Heart left ventricle (tissue), 16 donors: ENCODE measurements at regions not wholly inside any gene's neighbourhood (a gene's known extent, or its start where the extent isn't known, plus 50 kb on each side); places are given as distances from the start of the nearest gene placed in this dataset.

Experiments used
- ATAC-seq, 4 donors: fragments of 200-7000 bp; cut with Tn5 transposase; one replicate each; pipeline ENCODE4 v1.9.1; 2020 to 2022; ENCODE audit warnings: moderate library complexity in 4 of 4, mild to moderate bottlenecking in 3 of 4, moderate number of reproducible peaks in 1 of 4
- DNase-seq, 5 donors: peaks; one replicate each; pipeline ENCODE4 v3.0.0-alpha.2; 2020
- H3K27ac ChIP-seq, 12 donors: fragments of 200-600 bp; sonication (generic) in 4 of 12; one replicate each; pipeline versions ENCODE4 v1.5.0 to v1.8.0; 2016 to 2022; ENCODE audit warnings: mild to moderate bottlenecking in 2 of 12
- H3K27me3 ChIP-seq, 9 donors: fragments of 200-600 bp; sonication (generic) in 2 of 9; one replicate each; pipeline versions ENCODE4 v1.5.1 to v1.8.0; 2016 to 2022; ENCODE audit warnings: mild to moderate bottlenecking in 3 of 9
- H3K36me3 ChIP-seq, 9 donors: fragments of 200-600 bp; sonication (generic) in 2 of 9; one replicate each; pipeline versions ENCODE4 v1.5.0 to v1.8.0; 2018 to 2022; ENCODE audit warnings: mild to moderate bottlenecking in 2 of 9
- H3K4me1 ChIP-seq, 12 donors: fragments of 200-600 bp; sonication (generic) in 4 of 12; one replicate each; pipeline versions ENCODE4 v1.5.0 to v1.8.0; 2016 to 2022; ENCODE audit warnings: mild to moderate bottlenecking in 3 of 12
- H3K4me3 ChIP-seq, 12 donors: fragments of 200-600 bp; sonication (generic) in 4 of 12; one replicate each; pipeline versions ENCODE4 v1.5.0 to v1.8.0; 2017 to 2022; ENCODE audit warnings: mild to moderate bottlenecking in 9 of 12, moderate library complexity in 4 of 12
- H3K9me3 ChIP-seq, 12 donors: fragments of 200-600 bp; sonication (generic) in 4 of 12; one replicate each; pipeline versions ENCODE4 v1.5.0 to v1.8.0; 2016 to 2022; ENCODE audit warnings: mild to moderate bottlenecking in 1 of 12
- CTCF ChIP-seq, 12 donors: fragments of 200-600 bp; sonication (generic) in 4 of 12; IDR thresholded peaks; one replicate each; pipeline versions ENCODE4 v1.5.0 to v1.8.0; 2018 to 2022; ENCODE audit warnings: antibody characterized with exemption in 12 of 12, mild to moderate bottlenecking in 5 of 12
- POLR2A ChIP-seq, 2 donors: fragments of 450-650 bp; IDR thresholded peaks; one replicate each; pipeline ENCODE4 v1.6.1; 2017; ENCODE audit warnings: antibody characterized with exemption in 2 of 2, mild to moderate bottlenecking in 2 of 2, moderate library complexity in 2 of 2
- WGBS, 4 donors: extraction: QIAGEN DNeasy Blood & Tissue Kit in 2 of 4; methylation state at CpG; one replicate each; pipeline versions ENCODE4 v1.1.5 to v1.1.7; 2013 to 2018; 5-methylcytosine and 5-hydroxymethylcytosine counted together
- intact Hi-C, 10 donors: fragments of 100-400 bp; cut with DNase I; formaldehyde crosslinking; loops; one replicate each; pipeline versions ENCODE4 v1.11.1 to v1.14.2; 2022
- donor health status: ischemic (EF 13 %, LVEDD 7.1; RV severe dilation, severe dysfunction).
- donor health status: healthy with polysubstance abuse.
- donor health status: DM: no; HTN: yes; CAD: no.
- donor health status: DM: no; HTN: no; CAD: no.
- donor health status: ischemic (EF 25% LVEDD 6.9; RV normal size, moderate dysfunction).
- donor health status: ischemic (EF 25% LVEDD 5.7; RV mildly dilated, moderate dysfunction).
- donor health status: healthy.
- donor health status: DM: yes; HTN: yes; CAD: no.
- donor health status: ischemic (EF 35%, LVEDD 5.7; RV mildly dilated, moderate dysfunction).
- donor health status: nonischemic (EF 11% LVEDD 7.7; RV severe dilation, severe dysfunction).
- donor health status: DM: yes; HTN: yes; CAD: no.
- donor health status: PGD.
- donor health status: ischemic (EF 29% LVEDD 5.4; RV normal size, mild dysfunction).
- donor health status: nonischemic (EF 23%, LVEDD 6.1; RV moderate dilation, normal function).

GRCh38 chr10:126731610-126731990 is 61.1 kb upstream of the C10orf90 start:
- intact Hi-C loops, result no loop called here
- ATAC-seq (peak in 3 of 4 donors; percentile 20 to 66 (median 26)), DNase-seq (no peak)
- TF ChIP-seq CTCF (IDR thresholded peaks at IDR 0.05) (no peak), POLR2A (IDR thresholded peaks at IDR 0.05) (no peak)
- Histone ChIP-seq H3K9me3 (peaks cover 0 to 14% (median under 1%) of the 10 kb centered on the region in 12 donors), H3K36me3 (no peaks in the 10 kb centered on the region), H3K27ac (peak overlapping the region in 3 of 12 donors; percentile 26 to 37 (median 30)), H3K4me3 (no peak overlapping the region), H3K4me1 (peaks cover 0 to 8% (median 0%) of the 10 kb centered on the region in 12 donors), H3K27me3 (peaks cover 0 to 6% (median 0%) of the 10 kb centered on the region in 9 donors)

- Histone ChIP-seq H3K27ac (peak overlapping the region in 2 of 12 donors; percentile 22 to 30), H3K27me3 (peaks cover 0 to under 1% (median 0%) of the 10 kb centered on the region in 9 donors), H3K4me3 (no peak overlapping the region), H3K4me1 (peaks cover 0 to 8% (median 0%) of the 10 kb centered on the region in 12 donors), H3K36me3 (no peaks in the 10 kb centered on the region), H3K9me3 (peaks cover 0 to 12% (median 0%) of the 10 kb centered on the region in 12 donors)
- DNase-seq, result no peak
- no peak for TF ChIP-seq POLR2A (IDR thresholded peaks at IDR 0.05)
- no peak for TF ChIP-seq CTCF (IDR thresholded peaks at IDR 0.05)
- no peak for ATAC-seq
- intact Hi-C loops, result no loop called here
- WGBS, 4 donors, result 54 to 66% (median 59%) methylated on average over 5 of the region's 5 CpGs
Measured at GRCh38 chr10:126732308-126732707, 61.8 kb upstream of the C10orf90 start.

GRCh38 chr10:126732868-126733267 is 62.4 kb upstream of the C10orf90 start:
- TF ChIP-seq CTCF (IDR thresholded peaks at IDR 0.05) (no peak), POLR2A (IDR thresholded peaks at IDR 0.05) (no peak)

GRCh38 chr10:126734015-126734414 is 63.5 kb upstream of the C10orf90 start:
- TF ChIP-seq CTCF (IDR thresholded peaks at IDR 0.05) (no peak), POLR2A (IDR thresholded peaks at IDR 0.05) (no peak)
- DNase-seq (peak in 1 of 5 donors; percentile 34), ATAC-seq (peak in 3 of 4 donors; percentile 28 to 62 (median 61))
- Histone ChIP-seq H3K36me3 (no peaks in the 10 kb centered on the region), H3K27me3 (peaks cover 0 to 2% (median 0%) of the 10 kb centered on the region in 9 donors), H3K9me3 (no peaks in the 10 kb centered on the region), H3K4me3 (no peak overlapping the region), H3K4me1 (peaks cover 0 to 8% (median 0%) of the 10 kb centered on the region in 12 donors), H3K27ac (no peak overlapping the region)
- intact Hi-C loops, result no loop called here
- 26 to 49% (median 36%) methylated on average over 3 of the region's 3 CpGs for WGBS, 4 donors

More at GRCh38 chr10:126732868-126733267, 62.4 kb upstream of the C10orf90 start:
- DNase-seq (no peak), ATAC-seq (no peak)
- Histone ChIP-seq H3K27ac (peak overlapping the region in 1 of 12 donors; percentile 22), H3K4me3 (no peak overlapping the region), H3K9me3 (peaks cover 0 to 7% (median 0%) of the 10 kb centered on the region in 12 donors), H3K4me1 (peaks cover 0 to 8% (median 0%) of the 10 kb centered on the region in 12 donors), H3K27me3 (no peaks in the 10 kb centered on the region), H3K36me3 (no peaks in the 10 kb centered on the region)
- WGBS, 4 donors, result 65 to 71% (median 68%) methylated on average over 5 of the region's 5 CpGs
- intact Hi-C loops, result no loop called here
